Peyer's patch (tissue), 4 donors: ENCODE measurements at regions not wholly inside any gene's neighbourhood (a gene's known extent, or its start where the extent isn't known, plus 50 kb on each side); places are given as distances from the start of the nearest gene placed in this dataset.

Experiments used
- POLR2A ChIP-seq, 2 donors: fragments of 450-650 bp; IDR thresholded peaks; one replicate each; pipeline ENCODE4 v1.5.1; 2017; ENCODE audit warnings: antibody characterized with exemption in 2 of 2, mild to moderate bottlenecking in 2 of 2, moderate library complexity in 2 of 2
- TF ChIP-seq, protein P1 (sequence below), 6 experiments: fragments of 450-650 bp in 4 of 6; fragments of 200-600 bp in 2 of 6; sonication (generic) in 1 of 6; IDR thresholded peaks; one replicate each; pipeline ENCODE4 v1.5.1; 2017 to 2019; ENCODE audit warnings: antibody characterized with exemption in 6 of 6, mild to moderate bottlenecking in 3 of 6, moderate library complexity in 1 of 6

DNA sequence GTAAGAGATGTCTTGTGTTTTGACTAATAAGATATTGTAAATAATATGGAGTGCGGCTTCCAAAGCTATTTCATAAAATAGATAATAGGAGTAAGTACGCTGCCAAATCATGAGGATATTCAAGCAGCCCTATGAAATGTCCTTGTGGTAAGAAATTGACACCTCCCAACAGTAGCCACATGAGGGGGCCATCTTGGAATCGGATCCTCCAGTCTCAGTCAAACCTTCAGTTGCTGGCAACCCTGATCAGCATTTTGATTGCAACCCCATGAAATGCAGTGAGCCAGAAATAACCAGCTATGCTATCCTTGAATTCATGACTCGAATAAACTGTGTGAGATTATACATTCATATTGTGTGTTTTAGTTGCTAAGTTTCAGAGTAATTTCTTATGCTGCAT lies 212.4 kb downstream of the PLA2G4A start:
- TF ChIP-seq, protein P1, sequence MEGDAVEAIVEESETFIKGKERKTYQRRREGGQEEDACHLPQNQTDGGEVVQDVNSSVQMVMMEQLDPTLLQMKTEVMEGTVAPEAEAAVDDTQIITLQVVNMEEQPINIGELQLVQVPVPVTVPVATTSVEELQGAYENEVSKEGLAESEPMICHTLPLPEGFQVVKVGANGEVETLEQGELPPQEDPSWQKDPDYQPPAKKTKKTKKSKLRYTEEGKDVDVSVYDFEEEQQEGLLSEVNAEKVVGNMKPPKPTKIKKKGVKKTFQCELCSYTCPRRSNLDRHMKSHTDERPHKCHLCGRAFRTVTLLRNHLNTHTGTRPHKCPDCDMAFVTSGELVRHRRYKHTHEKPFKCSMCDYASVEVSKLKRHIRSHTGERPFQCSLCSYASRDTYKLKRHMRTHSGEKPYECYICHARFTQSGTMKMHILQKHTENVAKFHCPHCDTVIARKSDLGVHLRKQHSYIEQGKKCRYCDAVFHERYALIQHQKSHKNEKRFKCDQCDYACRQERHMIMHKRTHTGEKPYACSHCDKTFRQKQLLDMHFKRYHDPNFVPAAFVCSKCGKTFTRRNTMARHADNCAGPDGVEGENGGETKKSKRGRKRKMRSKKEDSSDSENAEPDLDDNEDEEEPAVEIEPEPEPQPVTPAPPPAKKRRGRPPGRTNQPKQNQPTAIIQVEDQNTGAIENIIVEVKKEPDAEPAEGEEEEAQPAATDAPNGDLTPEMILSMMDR (IDR thresholded peaks at IDR 0.05) = no peak
- TF ChIP-seq POLR2A (IDR thresholded peaks at IDR 0.05) = no peak
